T-helper 2 cell treated with Interferon-gamma antibody and Interleukin-4, amounts not matched to agents 5 μg/mL and 100 μg/mL, for 36 hours (primary cell): ENCODE measurements at regions not wholly inside any gene's neighbourhood (a gene's known extent, or its start where the extent isn't known, plus 50 kb on each side); places are given as distances from the start of the nearest gene placed in this dataset.

Experiments used
- DNase-seq: peaks from one replicate; pipeline ENCODE4 v3.0.0; 2021; ENCODE audit warnings: low spot score
- H3K27ac Mint-ChIP-seq: one replicate; pipeline ENCODE4 v1.8.0; 2021; ENCODE audit warnings: mild to moderate bottlenecking, mixed read lengths
- H3K27me3 Mint-ChIP-seq: one replicate; pipeline ENCODE4 v1.8.0; 2021; ENCODE audit warnings: low read depth, mixed read lengths
- H3K36me3 Mint-ChIP-seq: one replicate; pipeline ENCODE4 v1.8.0; 2021; ENCODE audit warnings: low read depth, mixed read lengths
- H3K4me1 Mint-ChIP-seq: one replicate; pipeline ENCODE4 v1.8.0; 2021; ENCODE audit warnings: low read depth, mixed read lengths
- H3K4me3 Mint-ChIP-seq: one replicate; pipeline ENCODE4 v1.8.0; 2022; ENCODE audit warnings: mild to moderate bottlenecking, moderate library complexity, mixed read lengths
- H3K9me3 Mint-ChIP-seq: one replicate; pipeline ENCODE4 v1.8.0; 2021; ENCODE audit warnings: mixed read lengths

DNA sequence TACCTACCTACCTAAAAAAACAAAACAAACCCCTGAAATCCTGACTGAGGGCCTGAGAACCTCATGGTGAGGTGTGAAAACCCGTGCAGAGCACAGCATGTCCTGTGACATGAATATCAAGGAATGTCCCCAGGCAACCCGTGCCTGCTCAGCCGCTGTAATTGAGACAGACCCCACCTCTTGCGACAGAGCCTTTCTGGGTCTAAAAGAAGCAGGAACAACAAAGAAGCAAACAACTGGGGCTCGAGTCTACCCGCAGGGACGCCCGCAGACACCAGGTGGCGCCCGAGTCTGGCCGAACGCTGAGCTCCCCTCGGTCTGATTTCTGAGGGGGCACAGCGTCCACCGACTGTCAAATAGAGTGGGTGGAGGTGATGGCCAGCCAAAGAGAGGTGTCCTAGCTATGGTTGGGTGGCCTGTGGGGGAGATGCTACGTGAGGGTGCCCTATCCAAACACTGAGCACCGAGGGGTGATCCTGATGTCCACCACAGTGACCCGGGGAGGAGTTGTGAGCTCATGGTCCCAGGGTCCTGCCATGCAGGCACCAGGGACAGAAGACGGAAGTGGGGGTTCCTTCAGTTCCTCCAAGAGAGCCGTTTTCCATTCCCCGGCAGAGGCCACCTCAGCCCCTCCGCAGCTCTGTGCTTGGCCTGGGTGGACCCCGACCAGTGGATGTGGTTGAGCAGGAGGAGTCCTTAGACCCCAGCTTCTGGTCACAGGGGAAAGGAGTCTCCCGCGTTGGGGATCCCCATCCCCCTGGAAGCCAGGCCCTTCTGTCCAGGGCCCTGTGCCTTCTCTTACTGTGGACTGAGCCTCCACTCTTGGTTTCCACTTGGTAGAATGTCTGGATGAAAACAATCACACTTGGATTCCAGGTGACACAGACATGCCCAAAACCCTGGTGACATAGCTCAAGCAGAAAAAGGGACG, 268.2 kb downstream of the CDC5L start:
- Mint-ChIP-seq H3K4me3 (peak overlapping the region; percentile 83), H3K9me3 (peaks cover 7% of the 10 kb centered on the region), H3K27me3 (no peaks in the 10 kb centered on the region), H3K36me3 (no peaks in the 10 kb centered on the region), H3K4me1 (peaks cover 6% of the 10 kb centered on the region), H3K27ac (peak overlapping the region; percentile 82)
- DNase-seq: peak; percentile 60

DNA sequence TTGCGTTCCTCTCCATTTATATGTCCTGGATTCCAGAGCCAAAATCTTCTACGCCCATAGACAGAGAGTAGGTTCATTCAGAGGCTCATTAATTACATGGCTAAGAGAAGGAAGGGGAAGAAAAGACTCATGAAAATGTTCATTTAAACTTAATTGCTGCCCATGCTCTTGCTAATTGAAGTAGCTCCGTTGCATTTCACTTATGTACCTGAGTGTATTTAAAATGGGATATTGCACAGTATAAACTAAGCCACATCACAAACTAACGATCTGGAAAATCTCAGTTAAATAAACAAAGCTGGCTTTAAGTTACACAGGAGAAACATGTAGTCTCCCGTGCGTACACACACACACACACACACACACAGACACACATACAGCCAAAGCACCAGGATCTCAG, 269.2 kb downstream of the CDC5L start:
- no peaks in the 10 kb centered on the region for H3K27me3 Mint-ChIP-seq
- H3K36me3 Mint-ChIP-seq: no peaks in the 10 kb centered on the region
- H3K4me3 Mint-ChIP-seq: no peak overlapping the region
- DNase-seq: no peak
- no peak overlapping the region for H3K27ac Mint-ChIP-seq
- peaks cover 7% of the 10 kb centered on the region for H3K9me3 Mint-ChIP-seq
- peaks cover 6% of the 10 kb centered on the region for H3K4me1 Mint-ChIP-seq

DNA sequence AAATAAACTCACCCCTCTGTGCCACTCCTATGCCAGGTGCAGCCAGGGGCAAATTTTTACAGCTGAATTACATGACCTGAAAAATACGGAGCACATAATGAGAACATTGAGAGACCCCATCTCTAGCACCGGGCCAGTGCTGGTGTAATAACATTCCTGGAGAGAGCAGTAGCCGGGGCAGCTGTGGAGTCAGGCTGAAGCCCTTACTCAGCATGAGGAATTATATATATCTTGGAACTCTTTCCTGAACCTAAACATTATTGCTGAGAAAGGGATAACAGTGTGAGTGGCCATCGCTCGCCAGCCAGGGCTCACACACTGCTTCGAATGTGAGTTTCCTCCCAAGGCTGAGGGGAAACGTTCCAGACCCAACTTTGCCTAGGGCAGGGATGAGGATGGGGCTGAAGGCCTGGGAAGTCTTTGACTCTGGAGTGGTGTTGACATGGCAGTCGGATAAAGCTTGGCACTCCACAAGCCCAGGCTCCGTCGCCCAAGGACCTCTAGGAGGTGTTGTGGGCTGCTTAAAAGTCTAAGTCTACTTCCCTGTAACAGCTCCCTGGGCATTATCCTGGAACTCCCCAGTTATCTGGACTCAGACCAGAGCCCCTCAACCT, 269.8 kb downstream of the CDC5L start:
- peaks cover 7% of the 10 kb centered on the region for H3K9me3 Mint-ChIP-seq
- H3K27me3 Mint-ChIP-seq: no peaks in the 10 kb centered on the region
- H3K36me3 Mint-ChIP-seq: no peaks in the 10 kb centered on the region
- no peak overlapping the region for H3K4me3 Mint-ChIP-seq
- no peak overlapping the region for H3K27ac Mint-ChIP-seq
- no peak for DNase-seq
- H3K4me1 Mint-ChIP-seq: peaks cover 6% of the 10 kb centered on the region

DNA sequence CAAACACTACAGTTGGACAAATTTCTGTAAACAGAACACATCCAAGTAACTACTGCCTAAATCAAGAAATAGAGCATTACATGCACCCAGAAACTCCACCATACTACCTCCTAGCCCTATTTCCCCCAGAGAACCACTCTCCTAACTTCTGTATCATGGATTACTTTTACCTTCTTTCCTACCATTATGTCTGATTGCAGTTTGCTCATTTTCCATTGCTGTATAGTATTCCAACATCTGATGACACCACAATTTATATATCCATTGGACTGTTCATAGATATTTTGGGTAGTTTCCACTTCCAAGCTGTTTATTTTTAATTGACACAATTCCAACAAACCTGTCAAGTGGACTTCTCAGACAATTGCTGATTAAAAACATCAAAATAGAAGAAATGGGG, 271.1 kb downstream of the CDC5L start:
- no peaks in the 10 kb centered on the region for H3K36me3 Mint-ChIP-seq
- no peak for DNase-seq
- no peaks in the 10 kb centered on the region for H3K27me3 Mint-ChIP-seq
- peaks cover 7% of the 10 kb centered on the region for H3K9me3 Mint-ChIP-seq
- H3K4me3 Mint-ChIP-seq: no peak overlapping the region
- H3K27ac Mint-ChIP-seq: no peak overlapping the region
- H3K4me1 Mint-ChIP-seq: peaks cover 10% of the 10 kb centered on the region

DNA sequence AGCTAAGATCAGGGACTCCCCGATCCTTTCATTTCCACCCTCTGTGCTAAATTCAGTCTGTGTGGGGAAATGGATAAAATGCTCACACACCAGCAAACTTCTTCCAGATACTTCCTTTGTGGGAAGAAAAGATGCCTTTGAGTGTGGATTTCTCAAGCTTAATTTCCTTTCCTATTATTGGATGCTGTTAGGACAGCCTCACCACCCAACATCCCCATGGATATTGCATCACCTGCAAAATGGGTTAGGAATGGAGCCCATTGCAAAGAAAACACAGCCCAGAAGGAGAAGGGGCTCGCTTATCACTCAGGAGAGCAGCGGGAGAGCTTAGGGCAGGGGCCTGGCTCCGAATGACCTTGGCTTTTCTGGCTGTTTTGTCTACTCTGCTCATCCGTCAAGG, 272.2 kb downstream of the CDC5L start:
- DNase-seq: no peak
- H3K4me3 Mint-ChIP-seq: no peak overlapping the region
- no peaks in the 10 kb centered on the region for H3K36me3 Mint-ChIP-seq
- H3K4me1 Mint-ChIP-seq: peaks cover 10% of the 10 kb centered on the region
- H3K27ac Mint-ChIP-seq: no peak overlapping the region
- H3K9me3 Mint-ChIP-seq: peaks cover 7% of the 10 kb centered on the region
- H3K27me3 Mint-ChIP-seq: no peaks in the 10 kb centered on the region

DNA sequence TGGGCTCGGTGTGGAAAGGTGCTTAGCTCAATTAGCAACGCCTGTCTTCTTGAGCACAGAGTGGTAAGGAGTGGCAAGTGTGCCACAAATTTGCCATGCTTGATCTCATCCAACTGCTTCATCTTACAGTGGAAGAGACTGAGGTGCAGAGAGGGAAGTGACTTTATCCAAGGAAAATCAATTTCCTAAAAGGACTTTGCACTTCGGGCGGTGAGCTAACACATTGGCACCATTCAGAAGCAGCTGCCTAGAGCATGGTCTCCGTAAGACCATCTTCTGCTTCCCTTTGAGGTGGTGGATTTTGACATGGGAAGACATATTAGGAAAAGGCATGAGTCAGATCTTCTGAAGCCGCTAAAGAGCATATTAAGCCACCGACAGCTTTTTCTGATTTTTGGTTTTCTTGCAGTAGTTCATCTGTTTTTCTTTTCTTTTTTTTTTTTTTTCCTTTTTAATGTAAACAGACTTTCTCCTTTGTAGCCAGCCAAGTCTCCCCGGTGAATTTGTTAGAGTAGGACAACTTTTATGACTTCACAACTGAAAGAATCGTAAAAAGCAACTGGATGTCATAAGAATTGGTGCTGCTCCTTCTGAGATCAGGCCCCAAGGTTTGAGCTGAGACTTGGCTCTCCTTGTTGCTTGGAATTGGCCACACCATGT, 273.2 kb downstream of the CDC5L start:
- H3K4me3 Mint-ChIP-seq: no peak overlapping the region
- H3K36me3 Mint-ChIP-seq: no peaks in the 10 kb centered on the region
- H3K4me1 Mint-ChIP-seq: peaks cover 4% of the 10 kb centered on the region
- no peak overlapping the region for H3K27ac Mint-ChIP-seq
- H3K9me3 Mint-ChIP-seq: peaks cover 7% of the 10 kb centered on the region
- DNase-seq: no peak
- no peaks in the 10 kb centered on the region for H3K27me3 Mint-ChIP-seq

DNA sequence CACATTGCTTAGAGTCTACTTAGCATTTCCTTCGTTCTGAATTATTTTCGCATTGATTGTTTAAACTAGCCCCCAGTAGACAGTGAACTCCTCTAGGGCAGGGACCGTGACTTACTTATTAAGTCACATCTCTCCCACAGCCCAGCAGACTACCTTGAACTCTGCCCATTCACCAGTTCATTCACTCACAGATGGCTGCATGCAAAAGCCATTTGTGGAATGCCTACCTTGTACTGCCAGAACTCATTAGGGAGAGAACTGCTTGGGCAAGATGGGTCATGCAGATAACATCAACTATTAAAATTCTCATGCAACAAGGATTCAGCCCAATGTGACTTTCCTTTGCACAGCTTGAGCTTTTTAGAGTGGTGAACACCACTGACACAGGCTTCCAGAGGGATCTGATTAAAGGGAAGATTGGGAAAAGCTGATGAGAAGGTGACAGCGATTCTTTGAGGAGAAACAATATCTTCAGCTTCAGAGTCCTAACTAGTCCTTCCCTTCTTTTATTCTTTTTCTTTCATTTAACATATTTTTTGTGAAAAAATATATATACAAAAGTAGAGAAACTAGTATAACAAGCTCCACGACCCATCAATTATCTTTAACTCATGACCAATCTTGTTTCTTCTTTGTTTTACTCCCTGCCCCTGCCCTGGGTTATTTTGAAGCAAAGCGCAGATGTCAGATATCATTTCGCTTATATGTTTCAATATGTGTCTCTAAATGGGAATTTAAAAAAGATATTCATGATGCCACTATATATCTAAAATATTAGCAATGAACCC, 273.9 kb downstream of the CDC5L start:
- Mint-ChIP-seq H3K4me3 (no peak overlapping the region), H3K9me3 (peaks cover 7% of the 10 kb centered on the region), H3K27me3 (no peaks in the 10 kb centered on the region), H3K36me3 (no peaks in the 10 kb centered on the region), H3K4me1 (peaks cover 4% of the 10 kb centered on the region), H3K27ac (no peak overlapping the region)
- DNase-seq: no peak

DNA sequence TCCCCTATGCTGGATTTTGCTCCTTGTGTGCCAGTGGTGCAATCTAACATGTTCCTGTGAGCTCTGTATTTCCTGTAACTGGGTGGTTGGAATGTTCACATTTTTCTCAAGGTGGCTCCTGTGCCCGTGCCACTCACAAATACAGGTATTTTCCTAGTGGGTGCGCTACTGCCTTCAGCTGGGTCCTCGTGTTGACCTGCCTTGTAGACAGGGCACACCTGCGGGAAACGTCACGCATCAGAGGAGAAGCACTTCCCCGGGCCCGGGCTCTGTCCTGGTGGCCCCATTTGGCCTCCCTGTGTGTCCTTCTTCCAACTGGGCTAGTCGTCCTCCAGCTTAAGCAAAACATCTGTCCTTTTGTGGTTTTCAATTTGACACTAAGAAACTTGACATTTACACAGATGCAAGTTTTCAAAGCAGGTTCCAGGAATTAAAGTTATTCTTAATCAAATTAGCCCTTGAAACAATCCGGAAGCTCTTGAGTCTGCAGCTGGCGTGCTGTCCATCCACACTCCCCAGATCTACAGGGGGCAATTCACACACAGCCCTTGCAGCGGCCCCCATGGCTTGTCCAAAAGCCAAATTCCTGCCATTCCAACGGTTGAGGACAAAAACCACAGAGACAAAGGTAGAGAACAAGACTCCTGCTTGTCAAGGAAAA, 275.1 kb downstream of the CDC5L start:
- H3K27ac Mint-ChIP-seq: no peak overlapping the region
- H3K27me3 Mint-ChIP-seq: no peaks in the 10 kb centered on the region
- no peak overlapping the region for H3K4me3 Mint-ChIP-seq
- H3K9me3 Mint-ChIP-seq: peaks cover 7% of the 10 kb centered on the region
- H3K36me3 Mint-ChIP-seq: no peaks in the 10 kb centered on the region
- H3K4me1 Mint-ChIP-seq: peaks cover 4% of the 10 kb centered on the region
- DNase-seq: no peak

DNA sequence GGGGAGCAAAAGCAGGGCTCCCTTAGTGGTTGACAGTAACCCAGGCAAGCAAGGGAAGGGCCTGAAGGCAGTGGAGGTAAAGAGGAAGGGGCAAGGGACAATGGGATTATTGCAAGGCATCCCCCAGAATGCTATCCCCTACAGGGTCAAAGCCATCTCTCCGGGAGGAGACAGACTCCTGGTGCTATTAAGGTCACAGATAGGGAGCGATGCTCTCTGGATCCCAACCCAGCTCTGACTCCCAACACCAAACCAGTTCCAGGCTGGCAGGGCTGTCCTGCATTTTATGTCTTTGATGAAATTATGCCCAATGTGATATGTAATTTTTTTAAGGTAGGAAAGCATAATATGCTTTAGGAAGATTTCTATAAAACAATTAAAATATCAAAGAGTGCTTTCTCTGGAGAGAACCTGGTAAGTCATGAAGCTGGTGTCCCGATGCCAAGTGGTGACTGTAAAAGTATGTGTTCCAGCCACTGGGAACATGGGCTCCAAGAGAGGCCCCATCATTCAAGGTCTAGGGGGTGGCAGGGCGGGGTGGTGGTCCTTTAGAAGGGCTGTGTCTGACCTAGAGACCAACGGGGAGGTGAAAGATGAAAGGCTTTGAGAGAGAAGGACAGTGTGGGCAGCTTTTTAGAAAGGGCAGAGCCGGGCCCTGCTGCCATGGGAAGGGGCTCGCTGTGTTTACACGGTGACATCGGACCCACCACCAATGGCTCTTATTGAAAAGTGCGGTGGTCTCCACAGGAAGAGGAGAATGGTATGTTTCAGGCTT, 276.5 kb downstream of the CDC5L start:
- DNase-seq: no peak
- H3K27ac Mint-ChIP-seq: no peak overlapping the region
- H3K4me1 Mint-ChIP-seq: peaks cover 4% of the 10 kb centered on the region
- no peaks in the 10 kb centered on the region for H3K9me3 Mint-ChIP-seq
- no peaks in the 10 kb centered on the region for H3K27me3 Mint-ChIP-seq
- H3K36me3 Mint-ChIP-seq: no peaks in the 10 kb centered on the region
- no peak overlapping the region for H3K4me3 Mint-ChIP-seq

DNA sequence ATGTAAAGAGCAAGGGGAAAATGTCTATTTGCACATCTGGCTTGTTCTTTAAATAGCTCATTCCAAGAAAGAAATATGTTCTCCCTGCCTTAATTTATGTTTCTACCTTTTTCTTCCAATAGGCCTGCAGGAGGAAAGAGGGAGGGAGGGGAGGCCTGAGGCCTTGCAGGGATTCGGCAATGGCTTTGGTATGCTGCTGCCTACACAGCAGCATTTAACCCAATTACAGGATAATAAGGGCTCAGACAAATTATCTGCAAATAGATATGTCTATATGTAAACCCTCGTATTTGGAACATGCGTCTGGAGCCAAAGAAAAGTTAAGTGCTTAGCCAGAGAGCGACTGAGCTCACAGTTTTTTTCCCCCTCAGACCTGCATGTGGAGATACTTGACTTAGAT, 277.2 kb downstream of the CDC5L start:
- H3K36me3 Mint-ChIP-seq: no peaks in the 10 kb centered on the region
- H3K9me3 Mint-ChIP-seq: no peaks in the 10 kb centered on the region
- H3K4me3 Mint-ChIP-seq: no peak overlapping the region
- peaks cover 4% of the 10 kb centered on the region for H3K4me1 Mint-ChIP-seq
- DNase-seq: no peak
- H3K27ac Mint-ChIP-seq: no peak overlapping the region
- no peaks in the 10 kb centered on the region for H3K27me3 Mint-ChIP-seq

DNA sequence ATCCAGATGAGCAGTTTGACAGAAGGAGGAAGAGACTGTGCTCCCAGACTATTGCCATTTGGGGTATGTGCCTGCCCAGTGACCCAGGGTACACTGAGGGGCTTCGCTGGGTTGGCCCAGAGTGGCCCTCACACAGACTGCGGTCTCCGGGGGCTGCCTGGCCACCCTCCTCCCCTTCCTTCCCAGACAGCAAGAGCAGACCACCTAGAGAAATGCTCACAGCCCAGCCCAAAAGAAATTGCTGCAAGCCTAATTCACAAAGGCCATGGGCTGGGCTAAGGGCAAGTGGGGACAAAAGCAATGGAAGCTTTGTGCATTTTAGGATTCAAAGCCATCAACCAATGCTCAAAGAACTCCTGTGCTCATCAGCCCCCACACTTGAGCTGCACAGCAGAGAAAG, 277.6 kb downstream of the CDC5L start:
- H3K4me3 Mint-ChIP-seq: no peak overlapping the region
- DNase-seq: no peak
- no peaks in the 10 kb centered on the region for H3K36me3 Mint-ChIP-seq
- H3K27ac Mint-ChIP-seq: no peak overlapping the region
- no peaks in the 10 kb centered on the region for H3K27me3 Mint-ChIP-seq
- H3K4me1 Mint-ChIP-seq: peaks cover 4% of the 10 kb centered on the region
- no peaks in the 10 kb centered on the region for H3K9me3 Mint-ChIP-seq

DNA sequence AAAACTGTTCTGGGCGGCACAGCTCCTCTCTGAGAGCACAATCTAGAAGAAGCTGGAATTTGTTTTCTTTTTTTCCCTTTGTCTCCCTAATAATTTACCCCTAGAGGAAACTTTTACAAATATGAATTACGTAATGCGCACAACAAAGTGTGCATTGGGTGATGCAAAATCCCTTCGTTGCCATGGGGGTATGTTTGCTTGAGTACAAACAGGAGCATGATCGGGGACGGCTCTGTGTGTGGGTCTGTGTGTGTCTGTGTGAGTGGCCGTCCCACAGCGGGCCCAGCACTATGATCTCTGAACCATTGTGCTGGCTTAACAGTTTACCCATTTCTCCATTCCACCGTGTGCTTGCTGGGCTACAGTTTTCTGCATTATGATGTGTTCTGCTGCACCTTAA, 278.2 kb downstream of the CDC5L start:
- no peak for DNase-seq
- H3K27me3 Mint-ChIP-seq: no peaks in the 10 kb centered on the region
- H3K4me3 Mint-ChIP-seq: no peak overlapping the region
- no peaks in the 10 kb centered on the region for H3K9me3 Mint-ChIP-seq
- no peak overlapping the region for H3K27ac Mint-ChIP-seq
- H3K4me1 Mint-ChIP-seq: peaks cover 4% of the 10 kb centered on the region
- no peaks in the 10 kb centered on the region for H3K36me3 Mint-ChIP-seq

DNA sequence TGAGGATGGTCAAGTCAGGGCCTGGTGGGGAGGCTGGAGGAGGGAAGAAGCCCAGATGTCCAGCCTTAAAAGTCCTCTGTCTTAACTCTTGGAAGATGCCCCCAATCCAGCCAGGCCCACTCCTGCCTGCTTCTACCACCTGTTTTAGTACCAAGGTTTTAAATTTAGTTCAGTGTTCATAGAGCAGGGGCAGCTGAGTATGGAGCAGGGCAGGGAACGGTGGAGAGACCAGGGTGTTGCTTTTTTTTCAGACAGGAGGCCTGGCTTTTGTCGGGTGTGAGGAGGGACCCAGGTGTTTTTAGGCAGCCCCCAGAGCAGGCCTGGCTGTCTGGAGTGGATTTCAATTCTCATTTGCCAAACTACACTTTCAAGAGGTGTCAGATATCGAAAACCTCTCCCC, 278.8 kb downstream of the CDC5L start:
- no peaks in the 10 kb centered on the region for H3K27me3 Mint-ChIP-seq
- peaks cover 4% of the 10 kb centered on the region for H3K4me1 Mint-ChIP-seq
- no peaks in the 10 kb centered on the region for H3K36me3 Mint-ChIP-seq
- H3K4me3 Mint-ChIP-seq: no peak overlapping the region
- no peak overlapping the region for H3K27ac Mint-ChIP-seq
- no peaks in the 10 kb centered on the region for H3K9me3 Mint-ChIP-seq
- no peak for DNase-seq
